ENCODE measurements at regions not wholly inside any gene's neighbourhood (a gene's known extent, or its start where the extent isn't known, plus 50 kb on each side); places are given as distances from the start of the nearest gene placed in this dataset.

GRCh38 chrX:150238632-150239382 lies 124.3 kb upstream of the MAMLD1 start (continued):
- no peak for TF ChIP-seq ETS1 (conservative IDR thresholded peaks at IDR 0.05; ENCODE audit: control insufficient read depth, low read depth, low read length)

- Histone ChIP-seq H3K27me3 (ENCODE audit: control insufficient read depth in 2 of 2, insufficient read depth in 2 of 2, low read length in 2 of 2) (no peaks in the 10 kb centered on the region; a peak in 1 of 5 replicates), H2AFZ (ENCODE audit: low read depth, low read length) (no peak overlapping the region), H3K4me1 (replicated peaks in 1 of 2; ENCODE audit: control insufficient read depth in 2 of 2, insufficient read depth in 2 of 2, low read length in 2 of 2) (no peaks in the 10 kb centered on the region), H3K9ac (ENCODE audit: insufficient read depth in 1 of 2, low read depth in 2 of 2, low read length in 2 of 2) (no peak overlapping the region), H3K4me2 (ENCODE audit: insufficient read depth, low read length) (no peak overlapping the region), H4K20me1 (replicated peaks; ENCODE audit: control insufficient read depth, insufficient read depth, low read length) (no peaks in the 10 kb centered on the region), H3K9me3 (replicated peaks; ENCODE audit: control insufficient read depth, insufficient read depth, low read depth, low read length) (no peaks in the 10 kb centered on the region), H3K27ac (ENCODE audit: extremely low read depth, low read depth, low read length) (no peak overlapping the region), H3K79me2 (ENCODE audit: control insufficient read depth, insufficient read depth, low read length) (no peaks in the 10 kb centered on the region), H3K36me3 (ENCODE audit: control insufficient read depth, insufficient read depth, low read length) (no peaks in the 10 kb centered on the region), H3K9me1 (ENCODE audit: control insufficient read depth, insufficient read depth, low read length) (no peaks in the 10 kb centered on the region), H3K4me3 (no peak overlapping the region)
- no peak for ATAC-seq
- WGBS (ENCODE audit: insufficient coverage, low coverage, missing lambda C conversion rate), result 0% methylated on average over 4 of the region's 4 CpGs
- intact Hi-C loops (cut with micrococcal nuclease) (no loop called here), in situ Hi-C loops (cut with MboI) (no loop called here)
- POLR2A ChIA-PET, result interaction anchor here (0.6 kb wide), 1 partner anchor 117 kb away, joined by 3 read pairs; no protein-coding TSS in a partner anchor
- BruUV-seq (replicated peaks), result no TSS peak
- DNase-seq (ENCODE audit: extremely low read depth in 1 of 4, low spot score in 3 of 4), result no peak
- CTCF ChIA-PET (ENCODE audit: low intra/inter-chr PET ratio), result no interaction called here
- FAIRE-seq, result no peak
- TF ChIP-seq ZNF175 (CRISPR knock-in tag; IDR thresholded peaks at IDR 0.05; ENCODE audit: low read depth), result no peak
- no peak for TF ChIP-seq HLTF (IDR thresholded peaks at IDR 0.05)
Measured at GRCh38 chrX:150239946-150240642, 123.0 kb upstream of the MAMLD1 start.

Data from K562 (cell line).